ENCODE measurements at regions not wholly inside any gene's neighbourhood (a gene's known extent, or its start where the extent isn't known, plus 50 kb on each side); places are given as distances from the start of the nearest gene placed in this dataset.
"Not testable (repeated sequence)": the region's sequence is repeated elsewhere in the genome, so short reads cannot be mapped to it uniquely, and the experiment has no call there.

- peak; percentile 56 for DNase-seq
Measured at GRCh38 chr4:101730291-101731117, 60.0 kb upstream of the BANK1 start.

- DNase-seq = no peak
Measured at GRCh38 chr4:101727238-101727637, 63.3 kb upstream of the BANK1 start.

- no peak for DNase-seq
Measured at GRCh38 chr4:101724093-101724492, 66.4 kb upstream of the BANK1 start.

GRCh38 chr4:101718810-101719209, 71.7 kb upstream of the BANK1 start:
- no peak for DNase-seq

- DNase-seq = no peak
Measured at GRCh38 chr4:101711590-101712260, 78.8 kb upstream of the BANK1 start.

- DNase-seq = no peak
Measured at GRCh38 chr4:101710806-101711205, 79.7 kb upstream of the BANK1 start.

- no peak for DNase-seq
Measured at GRCh38 chr4:101708293-101709039, 82.1 kb upstream of the BANK1 start.

GRCh38 chr4:101707596-101707995, 82.9 kb upstream of the BANK1 start:
- no peak for DNase-seq

GRCh38 chr4:101706535-101707057, 83.9 kb upstream of the BANK1 start:
- DNase-seq = no peak

GRCh38 chr4:101701551-101701950, 89.0 kb upstream of the BANK1 start:
- no peak for DNase-seq

- no peak for DNase-seq
Measured at GRCh38 chr4:101699441-101700124, 90.9 kb upstream of the BANK1 start.

- DNase-seq = no peak
Measured at GRCh38 chr4:101697266-101697665, 93.3 kb upstream of the BANK1 start.

- DNase-seq = no peak
Measured at GRCh38 chr4:101696276-101697010, 94.1 kb upstream of the BANK1 start.

- no peak for DNase-seq
Measured at GRCh38 chr4:101695176-101695575, 95.4 kb upstream of the BANK1 start.

GRCh38 chr4:101694403-101694802, 96.1 kb upstream of the BANK1 start:
- not testable (repeated sequence) for DNase-seq

- no peak for DNase-seq
Measured at GRCh38 chr4:101693842-101694398, 96.6 kb upstream of the BANK1 start.

- DNase-seq = no peak
Measured at GRCh38 chr4:101689220-101689619, 101.3 kb upstream of the BANK1 start.

- no peak for DNase-seq
Measured at GRCh38 chr4:101685126-101685525, 105.4 kb upstream of the BANK1 start.

- no peak for DNase-seq
Measured at GRCh38 chr4:101682946-101683345, 107.6 kb upstream of the BANK1 start.

GRCh38 chr4:101678180-101678579, 112.3 kb upstream of the BANK1 start:
- DNase-seq = no peak

GRCh38 chr4:101670897-101671296, 119.6 kb upstream of the BANK1 start:
- no peak for DNase-seq

GRCh38 chr4:101670370-101670769, 120.2 kb upstream of the BANK1 start:
- DNase-seq = no peak
